Smooth muscle cell (in vitro differentiated cells): ENCODE measurements at regions not wholly inside any gene's neighbourhood (a gene's known extent, or its start where the extent isn't known, plus 50 kb on each side); places are given as distances from the start of the nearest gene placed in this dataset.

Experiments used
- DNase-seq: peaks from one replicate; lab custom pipeline; 2025; ENCODE audit not compliant: unreplicated experiment; lab: John Stamatoyannopoulos, UW
- H2AFZ ChIP-seq: fragments of 200-600 bp; sonication (generic); 2 replicates; pipeline ENCODE4 v1.6.0; 2016; ENCODE audit warnings: antibody characterized with exemption, low read depth, mild to moderate bottlenecking
- H3F3A ChIP-seq: fragments of 200-600 bp; sonication (generic); 2 replicates; pipeline ENCODE4 v1.6.0; 2017; ENCODE audit warnings: antibody characterized with exemption, low read depth
- H3K27ac ChIP-seq: fragments of 200-600 bp; sonication (generic); 2 replicates; pipeline ENCODE4 v1.5.1; 2016; ENCODE audit warnings: low read depth, mild to moderate bottlenecking
- H3K27me3 ChIP-seq: fragments of 200-600 bp; sonication (generic); 2 replicates; pipeline ENCODE4 v1.6.1; 2016; ENCODE audit warnings: low read depth, mild to moderate bottlenecking
- H3K36me3 ChIP-seq: fragments of 200-600 bp; sonication (generic); 2 replicates; pipeline ENCODE4 v1.5.1; 2016; ENCODE audit warnings: low read depth
- H3K4me1 ChIP-seq: fragments of 200-600 bp; sonication (generic); 2 replicates; pipeline ENCODE4 v1.5.1; 2016; ENCODE audit warnings: low read depth
- H3K4me2 ChIP-seq: fragments of 200-600 bp; sonication (generic); 2 replicates; pipeline ENCODE4 v1.6.0; 2016; ENCODE audit warnings: mild to moderate bottlenecking
- H3K4me3 ChIP-seq: fragments of 200-600 bp; sonication (generic); 2 replicates; pipeline ENCODE4 v1.5.1; 2016; ENCODE audit warnings: mild to moderate bottlenecking
- H3K79me2 ChIP-seq: fragments of 200-600 bp; sonication (generic); 2 replicates; pipeline ENCODE4 v1.6.0; 2016; ENCODE audit warnings: low read depth, mild to moderate bottlenecking
- H3K9ac ChIP-seq: fragments of 200-600 bp; sonication (generic); 2 replicates; pipeline ENCODE4 v1.6.0; 2016; ENCODE audit warnings: low read depth
- H3K9me3 ChIP-seq: fragments of 200-600 bp; sonication (generic); replicated peaks from 2 replicates; pipeline ENCODE4 v1.5.1; 2016; ENCODE audit warnings: low read depth
- H4K20me1 ChIP-seq: fragments of 200-600 bp; sonication (generic); 2 replicates; pipeline ENCODE4 v1.6.0; 2016; ENCODE audit warnings: low read depth
- CTCF ChIP-seq: fragments of 200-600 bp; sonication (generic); IDR thresholded peaks from 2 replicates; pipeline ENCODE4 v1.5.1; 2017; ENCODE audit warnings: borderline replicate concordance, mild to moderate bottlenecking, antibody characterized with exemption; ENCODE audit not compliant: insufficient read depth, poor library complexity, severe bottlenecking
- WGBS: methylation state at CpG from one replicate; pipeline ENCODE4 v1.1.7; 2016; ENCODE audit warnings: low lambda C conversion rate; 5-methylcytosine and 5-hydroxymethylcytosine counted together

GRCh38 chr5:67679184-67679841, 482.7 kb upstream of the CD180 start:
- 95% methylated on average over 7 of the region's 7 CpGs for WGBS
- DNase-seq: no peak
- H3K79me2 ChIP-seq: no peaks in the 10 kb centered on the region
- no peaks in the 10 kb centered on the region for H3F3A ChIP-seq
- no peak for TF ChIP-seq CTCF
- H3K27me3 ChIP-seq: no peaks in the 10 kb centered on the region
- H3K27ac ChIP-seq: no peak overlapping the region
- H3K4me3 ChIP-seq: no peak overlapping the region
- no peak overlapping the region for H3K9ac ChIP-seq
- H3K4me2 ChIP-seq: no peak overlapping the region
- no peaks in the 10 kb centered on the region for H4K20me1 ChIP-seq
- H3K4me1 ChIP-seq: no peaks in the 10 kb centered on the region
- H3K36me3 ChIP-seq: no peaks in the 10 kb centered on the region
- no peaks in the 10 kb centered on the region for H3K9me3 ChIP-seq
- no peak overlapping the region for H2AFZ ChIP-seq

GRCh38 chr5:67678594-67678993, 482.0 kb upstream of the CD180 start:
- Histone ChIP-seq H2AFZ (no peak overlapping the region), H3K79me2 (no peaks in the 10 kb centered on the region), H3K9ac (no peak overlapping the region), H3K27ac (no peak overlapping the region), H4K20me1 (no peaks in the 10 kb centered on the region), H3K36me3 (no peaks in the 10 kb centered on the region), H3K4me1 (no peaks in the 10 kb centered on the region), H3F3A (no peaks in the 10 kb centered on the region), H3K27me3 (no peaks in the 10 kb centered on the region), H3K4me3 (no peak overlapping the region), H3K9me3 (no peaks in the 10 kb centered on the region), H3K4me2 (no peak overlapping the region)
- TF ChIP-seq CTCF: no peak
- DNase-seq: no peak
- WGBS: 99% methylated on average over 3 of the region's 3 CpGs

- Histone ChIP-seq H3K9me3 (no peaks in the 10 kb centered on the region), H2AFZ (no peak overlapping the region), H3K27me3 (no peaks in the 10 kb centered on the region), H3K36me3 (no peaks in the 10 kb centered on the region), H3K4me2 (no peak overlapping the region), H3K9ac (no peak overlapping the region), H3K4me3 (no peak overlapping the region), H3F3A (no peaks in the 10 kb centered on the region), H3K79me2 (no peaks in the 10 kb centered on the region), H4K20me1 (no peaks in the 10 kb centered on the region), H3K4me1 (no peaks in the 10 kb centered on the region), H3K27ac (no peak overlapping the region)
- no peak for DNase-seq
- 97% methylated on average over 2 of the region's 2 CpGs for WGBS
- no peak for TF ChIP-seq CTCF
Observed at GRCh38 chr5:67677422-67677970, 480.9 kb upstream of the CD180 start.

- Histone ChIP-seq H4K20me1 (no peaks in the 10 kb centered on the region), H3K27ac (no peak overlapping the region)
- WGBS: 87% methylated on average over 2 of the region's 2 CpGs
Observed at GRCh38 chr5:67676863-67677262, 480.3 kb upstream of the CD180 start.

More at GRCh38 chr5:67676863-67677262, 480.3 kb upstream of the CD180 start:
- Histone ChIP-seq H3K4me1 (no peaks in the 10 kb centered on the region), H3K4me3 (no peak overlapping the region), H3F3A (no peaks in the 10 kb centered on the region), H3K9ac (no peak overlapping the region), H3K27me3 (no peaks in the 10 kb centered on the region), H3K9me3 (no peaks in the 10 kb centered on the region), H2AFZ (no peak overlapping the region), H3K4me2 (no peak overlapping the region), H3K36me3 (no peaks in the 10 kb centered on the region), H3K79me2 (no peaks in the 10 kb centered on the region)
- TF ChIP-seq CTCF: no peak
- DNase-seq: no peak
